Suprapubic skin (tissue), 4 donors: ENCODE measurements at regions not wholly inside any gene's neighbourhood (a gene's known extent, or its start where the extent isn't known, plus 50 kb on each side); places are given as distances from the start of the nearest gene placed in this dataset.

Experiments
- POLR2A ChIP-seq, 2 donors: fragments of 450-650 bp; IDR thresholded peaks; one replicate each; pipeline ENCODE4 v1.6.1; 2017; ENCODE audit warnings: antibody characterized with exemption in 2 of 2, mild to moderate bottlenecking in 2 of 2, moderate library complexity in 2 of 2
- POLR2AphosphoS5 ChIP-seq, 3 donors: sonication (generic); formaldehyde crosslinking; IDR thresholded peaks; one replicate each; pipeline ENCODE4 v1.6.1; 2017; ENCODE audit warnings: antibody characterized with exemption in 3 of 3
- TF ChIP-seq, protein P1 (sequence below), 2 donors: fragments of 200-600 bp in 1 of 2; fragments of 450-650 bp in 1 of 2; sonication (generic) in 1 of 2; IDR thresholded peaks; one replicate each; pipeline ENCODE4 v1.5.1; 2016 to 2019; ENCODE audit warnings: antibody characterized with exemption in 2 of 2, mild to moderate bottlenecking in 1 of 2, moderate library complexity in 1 of 2

DNA sequence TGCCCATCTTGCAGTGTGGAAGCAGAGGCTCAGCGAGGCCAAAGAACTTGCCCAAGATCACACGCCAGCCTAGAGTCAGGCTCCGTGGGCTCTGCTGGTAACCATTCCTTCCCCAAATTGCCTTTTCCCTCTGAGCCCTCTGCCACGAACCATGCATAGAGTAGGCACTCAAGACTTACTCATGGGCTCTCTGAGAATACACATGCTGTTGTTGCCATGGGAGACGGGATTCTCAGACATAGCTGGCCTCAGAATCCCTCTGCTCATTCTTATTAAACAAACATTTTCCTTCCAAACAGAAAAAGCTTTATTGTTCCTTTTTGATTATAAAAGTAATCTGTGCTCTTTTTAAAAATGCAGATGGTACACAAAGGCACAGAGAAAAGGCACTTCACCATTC, 52.5 kb upstream of the WSCD2 start:
- TF ChIP-seq, protein P1, sequence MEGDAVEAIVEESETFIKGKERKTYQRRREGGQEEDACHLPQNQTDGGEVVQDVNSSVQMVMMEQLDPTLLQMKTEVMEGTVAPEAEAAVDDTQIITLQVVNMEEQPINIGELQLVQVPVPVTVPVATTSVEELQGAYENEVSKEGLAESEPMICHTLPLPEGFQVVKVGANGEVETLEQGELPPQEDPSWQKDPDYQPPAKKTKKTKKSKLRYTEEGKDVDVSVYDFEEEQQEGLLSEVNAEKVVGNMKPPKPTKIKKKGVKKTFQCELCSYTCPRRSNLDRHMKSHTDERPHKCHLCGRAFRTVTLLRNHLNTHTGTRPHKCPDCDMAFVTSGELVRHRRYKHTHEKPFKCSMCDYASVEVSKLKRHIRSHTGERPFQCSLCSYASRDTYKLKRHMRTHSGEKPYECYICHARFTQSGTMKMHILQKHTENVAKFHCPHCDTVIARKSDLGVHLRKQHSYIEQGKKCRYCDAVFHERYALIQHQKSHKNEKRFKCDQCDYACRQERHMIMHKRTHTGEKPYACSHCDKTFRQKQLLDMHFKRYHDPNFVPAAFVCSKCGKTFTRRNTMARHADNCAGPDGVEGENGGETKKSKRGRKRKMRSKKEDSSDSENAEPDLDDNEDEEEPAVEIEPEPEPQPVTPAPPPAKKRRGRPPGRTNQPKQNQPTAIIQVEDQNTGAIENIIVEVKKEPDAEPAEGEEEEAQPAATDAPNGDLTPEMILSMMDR (IDR thresholded peaks at IDR 0.05) = no peak
- TF ChIP-seq POLR2A (IDR thresholded peaks at IDR 0.05) (no peak), POLR2AphosphoS5 (IDR thresholded peaks at IDR 0.05) (no peak)
